ENCODE measurements at regions not wholly inside any gene's neighbourhood (a gene's known extent, or its start where the extent isn't known, plus 50 kb on each side); places are given as distances from the start of the nearest gene placed in this dataset.

GRCh38 chr11:42524534-42525227, 787.1 kb upstream of the API5 start:
- no peaks in the 10 kb centered on the region for H3K9me3 Mint-ChIP-seq
- no peaks in the 10 kb centered on the region for H3K4me1 Mint-ChIP-seq (ENCODE audit: low read depth)
- no peaks in the 10 kb centered on the region for H3K36me3 Mint-ChIP-seq (ENCODE audit: low read depth)
- no peaks in the 10 kb centered on the region for H3K27me3 Mint-ChIP-seq (ENCODE audit: low read depth)
- no peak overlapping the region for H3K4me3 Mint-ChIP-seq
- H3K27ac Mint-ChIP-seq = no peak overlapping the region

GRCh38 chr11:42526426-42526825, 785.4 kb upstream of the API5 start:
- Mint-ChIP-seq H3K4me1 (ENCODE audit: low read depth) (no peaks in the 10 kb centered on the region), H3K27me3 (ENCODE audit: low read depth) (no peaks in the 10 kb centered on the region), H3K27ac (no peak overlapping the region), H3K36me3 (ENCODE audit: low read depth) (no peaks in the 10 kb centered on the region), H3K9me3 (no peaks in the 10 kb centered on the region), H3K4me3 (no peak overlapping the region)

- Mint-ChIP-seq H3K9me3 (no peaks in the 10 kb centered on the region), H3K36me3 (ENCODE audit: low read depth) (no peaks in the 10 kb centered on the region), H3K4me1 (ENCODE audit: low read depth) (no peaks in the 10 kb centered on the region), H3K4me3 (no peak overlapping the region), H3K27ac (no peak overlapping the region), H3K27me3 (ENCODE audit: low read depth) (no peaks in the 10 kb centered on the region)
Measured at GRCh38 chr11:42528471-42528870, 783.3 kb upstream of the API5 start.

GRCh38 chr11:42528911-42529310, 782.9 kb upstream of the API5 start:
- H3K4me1 Mint-ChIP-seq (ENCODE audit: low read depth) = no peaks in the 10 kb centered on the region
- H3K36me3 Mint-ChIP-seq (ENCODE audit: low read depth) = no peaks in the 10 kb centered on the region
- H3K4me3 Mint-ChIP-seq = no peak overlapping the region
- peaks cover under 1% of the 10 kb centered on the region for H3K9me3 Mint-ChIP-seq
- no peaks in the 10 kb centered on the region for H3K27me3 Mint-ChIP-seq (ENCODE audit: low read depth)
- H3K27ac Mint-ChIP-seq = no peak overlapping the region

- H3K9me3 Mint-ChIP-seq = peaks cover 15% of the 10 kb centered on the region
- H3K4me3 Mint-ChIP-seq = no peak overlapping the region
- no peak overlapping the region for H3K27ac Mint-ChIP-seq
- H3K27me3 Mint-ChIP-seq (ENCODE audit: low read depth) = no peaks in the 10 kb centered on the region
- H3K36me3 Mint-ChIP-seq (ENCODE audit: low read depth) = no peaks in the 10 kb centered on the region
- no peaks in the 10 kb centered on the region for H3K4me1 Mint-ChIP-seq (ENCODE audit: low read depth)
Measured at GRCh38 chr11:42536611-42537360, 775.0 kb upstream of the API5 start.

- H3K36me3 Mint-ChIP-seq (ENCODE audit: low read depth) = no peaks in the 10 kb centered on the region
- H3K27me3 Mint-ChIP-seq (ENCODE audit: low read depth) = no peaks in the 10 kb centered on the region
- H3K4me3 Mint-ChIP-seq = no peak overlapping the region
- H3K9me3 Mint-ChIP-seq = no peaks in the 10 kb centered on the region
- no peak overlapping the region for H3K27ac Mint-ChIP-seq
- no peaks in the 10 kb centered on the region for H3K4me1 Mint-ChIP-seq (ENCODE audit: low read depth)
Measured at GRCh38 chr11:42542336-42542735, 769.5 kb upstream of the API5 start.

- H3K36me3 Mint-ChIP-seq (ENCODE audit: low read depth) = no peaks in the 10 kb centered on the region
- no peaks in the 10 kb centered on the region for H3K9me3 Mint-ChIP-seq
- H3K27me3 Mint-ChIP-seq (ENCODE audit: low read depth) = no peaks in the 10 kb centered on the region
- H3K27ac Mint-ChIP-seq = no peak overlapping the region
- no peak overlapping the region for H3K4me3 Mint-ChIP-seq
- H3K4me1 Mint-ChIP-seq (ENCODE audit: low read depth) = no peaks in the 10 kb centered on the region
Measured at GRCh38 chr11:42543844-42544419, 767.9 kb upstream of the API5 start.

- Mint-ChIP-seq H3K36me3 (ENCODE audit: low read depth) (no peaks in the 10 kb centered on the region), H3K27me3 (ENCODE audit: low read depth) (no peaks in the 10 kb centered on the region), H3K4me3 (no peak overlapping the region), H3K4me1 (ENCODE audit: low read depth) (no peaks in the 10 kb centered on the region), H3K27ac (no peak overlapping the region), H3K9me3 (no peaks in the 10 kb centered on the region)
Measured at GRCh38 chr11:42544726-42545125, 767.1 kb upstream of the API5 start.

- no peak overlapping the region for H3K27ac Mint-ChIP-seq
- no peaks in the 10 kb centered on the region for H3K9me3 Mint-ChIP-seq
- no peaks in the 10 kb centered on the region for H3K4me1 Mint-ChIP-seq (ENCODE audit: low read depth)
- no peaks in the 10 kb centered on the region for H3K36me3 Mint-ChIP-seq (ENCODE audit: low read depth)
- no peaks in the 10 kb centered on the region for H3K27me3 Mint-ChIP-seq (ENCODE audit: low read depth)
- H3K4me3 Mint-ChIP-seq = no peak overlapping the region
Measured at GRCh38 chr11:42545954-42546353, 765.8 kb upstream of the API5 start.

- H3K36me3 Mint-ChIP-seq (ENCODE audit: low read depth) = no peaks in the 10 kb centered on the region
- no peak overlapping the region for H3K4me3 Mint-ChIP-seq
- H3K4me1 Mint-ChIP-seq (ENCODE audit: low read depth) = no peaks in the 10 kb centered on the region
- H3K27me3 Mint-ChIP-seq (ENCODE audit: low read depth) = no peaks in the 10 kb centered on the region
- no peaks in the 10 kb centered on the region for H3K9me3 Mint-ChIP-seq
- H3K27ac Mint-ChIP-seq = no peak overlapping the region
Measured at GRCh38 chr11:42552786-42553185, 759.0 kb upstream of the API5 start.

- Mint-ChIP-seq H3K27me3 (ENCODE audit: low read depth) (no peaks in the 10 kb centered on the region), H3K9me3 (no peaks in the 10 kb centered on the region), H3K4me1 (ENCODE audit: low read depth) (no peaks in the 10 kb centered on the region), H3K27ac (no peak overlapping the region), H3K36me3 (ENCODE audit: low read depth) (no peaks in the 10 kb centered on the region), H3K4me3 (no peak overlapping the region)
Measured at GRCh38 chr11:42555190-42555589, 756.6 kb upstream of the API5 start.

- Mint-ChIP-seq H3K4me1 (ENCODE audit: low read depth) (no peaks in the 10 kb centered on the region), H3K4me3 (no peak overlapping the region), H3K9me3 (peaks cover 17% of the 10 kb centered on the region), H3K27ac (no peak overlapping the region), H3K27me3 (ENCODE audit: low read depth) (no peaks in the 10 kb centered on the region), H3K36me3 (ENCODE audit: low read depth) (no peaks in the 10 kb centered on the region)
Measured at GRCh38 chr11:42571131-42571877, 740.5 kb upstream of the API5 start.

- Mint-ChIP-seq H3K4me1 (ENCODE audit: low read depth) (no peaks in the 10 kb centered on the region), H3K4me3 (no peak overlapping the region), H3K36me3 (ENCODE audit: low read depth) (no peaks in the 10 kb centered on the region), H3K27me3 (ENCODE audit: low read depth) (no peaks in the 10 kb centered on the region), H3K9me3 (peaks cover 10% of the 10 kb centered on the region), H3K27ac (no peak overlapping the region)
Measured at GRCh38 chr11:42571878-42572610, 739.8 kb upstream of the API5 start.

GRCh38 chr11:42576318-42576717, 735.5 kb upstream of the API5 start:
- no peaks in the 10 kb centered on the region for H3K4me1 Mint-ChIP-seq (ENCODE audit: low read depth)
- H3K36me3 Mint-ChIP-seq (ENCODE audit: low read depth) = no peaks in the 10 kb centered on the region
- H3K27ac Mint-ChIP-seq = no peak overlapping the region
- H3K4me3 Mint-ChIP-seq = no peak overlapping the region
- H3K9me3 Mint-ChIP-seq = peaks cover 4% of the 10 kb centered on the region
- H3K27me3 Mint-ChIP-seq (ENCODE audit: low read depth) = no peaks in the 10 kb centered on the region

Data from T-helper 1 cell treated with Interleukin-12 subunit alpha and Interleukin-12 subunit beta and Interleukin-4 antibody, amounts not matched to agents 30 μg/mL and 1 μg/mL, for 36 hours (primary cell).